ENCODE measurements at regions not wholly inside any gene's neighbourhood (a gene's known extent, or its start where the extent isn't known, plus 50 kb on each side); places are given as distances from the start of the nearest gene placed in this dataset.

DNA sequence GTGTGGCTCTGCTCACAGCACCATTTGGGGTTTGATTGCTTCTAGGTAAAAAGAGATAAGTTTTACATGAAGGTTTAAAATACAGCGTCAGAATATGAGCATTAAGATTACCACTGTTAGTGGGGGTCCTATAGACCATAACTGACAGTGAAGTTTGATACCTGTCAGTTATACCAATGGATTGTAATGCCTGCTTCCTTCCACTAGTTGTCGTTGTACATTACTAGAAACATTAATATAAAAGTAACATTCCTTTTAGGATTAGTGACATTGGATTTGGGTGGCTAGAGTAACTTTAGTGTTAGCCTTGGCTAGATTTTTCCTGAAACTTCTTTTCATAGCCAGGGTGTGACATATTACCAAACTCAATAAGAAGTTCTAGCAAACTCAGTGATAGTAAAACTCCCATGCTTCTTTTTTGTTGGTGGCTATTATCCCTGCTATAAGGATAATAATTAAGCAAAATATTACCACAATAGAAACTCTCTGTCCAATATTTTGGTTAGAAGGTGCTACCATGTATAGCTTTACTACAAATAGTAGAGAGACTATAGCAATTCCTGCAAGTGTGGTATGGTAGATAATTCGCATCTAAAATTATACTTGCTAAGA is 57.1 kb downstream of the FAM181B start:
- no peak for DNase-seq (ENCODE audit: low read depth in 2 of 2, low spot score in 1 of 2)

DNA sequence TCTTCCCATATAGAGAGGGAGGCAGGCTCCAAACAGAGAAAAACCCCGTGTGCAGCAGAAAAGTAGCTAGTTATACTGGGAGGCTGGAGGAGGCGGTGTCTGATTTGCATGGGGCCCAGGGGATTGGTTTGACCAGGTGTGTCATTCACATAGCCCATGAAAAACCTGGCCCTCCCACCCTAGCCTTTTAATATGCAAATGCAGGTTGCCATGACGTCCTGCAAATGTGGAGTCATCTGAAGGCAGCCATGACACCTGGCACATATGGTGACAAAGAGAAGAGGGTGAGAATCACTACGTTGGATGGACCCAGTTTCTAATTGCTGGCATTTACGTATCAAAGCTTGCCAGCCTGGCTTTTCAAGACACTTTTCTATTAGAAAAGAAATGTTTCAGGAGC is 57.8 kb downstream of the FAM181B start:
- no peak for DNase-seq (ENCODE audit: low read depth in 2 of 2, low spot score in 1 of 2)

DNA sequence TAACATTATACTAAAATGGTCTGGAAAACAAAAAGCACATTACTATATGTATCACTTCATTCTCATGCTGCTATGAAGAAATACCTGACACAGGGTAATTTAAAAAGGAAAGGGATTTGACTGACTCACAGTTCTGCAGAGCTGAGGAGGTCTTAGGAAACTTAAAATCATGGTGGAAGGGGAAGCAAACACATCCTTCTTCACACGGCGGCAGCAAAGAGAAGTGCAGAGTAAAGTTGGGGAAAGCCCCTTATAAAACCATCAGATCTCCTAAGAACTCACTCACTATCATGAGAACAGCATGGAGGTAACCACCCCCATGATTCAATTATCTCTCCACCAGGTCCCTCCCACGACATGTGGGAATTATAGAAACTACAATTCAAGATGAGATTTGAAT is 60.0 kb downstream of the FAM181B start:
- DNase-seq (ENCODE audit: low read depth in 2 of 2, low spot score in 1 of 2) = no peak

DNA sequence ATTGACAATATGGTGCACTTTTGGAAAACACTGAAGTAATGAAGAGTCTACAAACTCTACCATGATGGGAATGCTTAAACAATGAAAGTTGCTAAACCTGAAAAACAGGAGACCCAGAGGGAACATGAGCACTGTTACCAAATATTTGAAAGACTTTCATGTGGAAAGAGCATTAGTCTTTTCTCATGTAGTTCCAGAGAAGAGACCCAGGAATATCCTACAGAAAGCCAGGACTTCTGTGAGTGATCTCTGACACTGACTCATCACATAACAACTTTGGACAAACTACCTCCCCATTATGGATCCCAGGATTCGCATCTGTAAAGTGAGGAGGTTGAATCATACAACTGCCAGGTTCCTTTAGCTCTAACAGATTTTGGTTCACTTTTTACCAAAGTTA is 62.2 kb downstream of the FAM181B start:
- no peak for DNase-seq (ENCODE audit: low read depth in 2 of 2, low spot score in 1 of 2)

DNA sequence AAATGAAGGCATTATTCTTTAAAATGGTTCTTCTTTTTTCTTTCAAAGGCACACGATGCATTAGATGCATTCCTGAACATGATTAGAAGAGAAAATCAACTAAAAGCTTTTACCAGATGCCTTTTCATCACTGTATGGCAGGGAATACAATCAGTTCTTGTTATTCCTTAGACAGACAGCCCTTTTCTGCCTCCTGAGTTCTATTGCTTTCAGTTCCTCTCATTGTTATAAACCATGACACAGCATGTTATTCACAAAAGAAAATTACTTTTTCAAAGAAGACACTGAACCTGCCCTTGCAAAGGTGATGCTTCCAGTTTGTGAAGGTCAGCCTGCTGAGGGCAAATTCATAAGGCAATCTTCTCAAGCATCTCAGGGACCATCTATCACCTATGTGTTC is 70.1 kb downstream of the FAM181B start:
- DNase-seq (ENCODE audit: low read depth in 2 of 2, low spot score in 1 of 2) = no peak

DNA sequence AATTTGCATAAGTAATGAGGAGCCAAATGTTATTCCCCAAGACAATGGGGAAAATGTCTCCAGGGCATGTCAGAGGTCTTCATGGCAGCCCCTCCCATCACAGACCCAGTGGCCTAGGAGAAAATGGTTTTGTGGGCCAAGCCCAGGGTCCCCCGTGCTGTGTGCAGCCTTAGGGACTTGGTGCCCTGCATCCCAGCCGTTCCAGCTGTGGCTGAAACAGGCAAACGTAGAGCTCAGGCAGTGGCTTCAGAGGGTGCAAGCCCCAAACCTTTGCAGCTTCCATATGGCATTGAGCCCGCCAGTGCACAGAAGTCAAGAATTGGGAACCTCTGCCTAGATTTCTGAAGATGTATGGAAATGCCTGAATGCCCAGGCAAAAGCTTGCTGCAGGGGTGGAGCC is 79.9 kb downstream of the FAM181B start:
- no peak for DNase-seq (ENCODE audit: low read depth in 2 of 2, low spot score in 1 of 2)

DNA sequence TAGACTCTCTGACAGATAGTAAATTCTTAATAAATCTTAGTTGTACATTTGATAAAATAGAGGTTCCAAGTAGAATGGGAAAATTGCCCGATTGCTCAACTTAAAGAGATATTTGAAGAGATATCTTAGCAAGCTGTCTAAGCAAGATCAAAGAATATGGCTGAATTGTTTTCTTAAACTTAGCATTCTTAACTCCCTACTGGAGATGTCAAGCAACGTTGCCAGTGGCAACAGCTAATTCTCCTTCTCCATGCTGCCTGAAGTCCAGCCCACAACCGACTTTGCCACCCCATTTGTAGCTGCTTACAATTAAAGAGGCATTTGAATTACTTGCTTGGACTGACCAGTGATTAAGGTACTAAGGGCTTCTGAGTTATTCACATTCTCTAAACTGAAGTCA is 94.4 kb downstream of the FAM181B start:
- no peak for DNase-seq (ENCODE audit: low read depth in 2 of 2, low spot score in 1 of 2)

DNA sequence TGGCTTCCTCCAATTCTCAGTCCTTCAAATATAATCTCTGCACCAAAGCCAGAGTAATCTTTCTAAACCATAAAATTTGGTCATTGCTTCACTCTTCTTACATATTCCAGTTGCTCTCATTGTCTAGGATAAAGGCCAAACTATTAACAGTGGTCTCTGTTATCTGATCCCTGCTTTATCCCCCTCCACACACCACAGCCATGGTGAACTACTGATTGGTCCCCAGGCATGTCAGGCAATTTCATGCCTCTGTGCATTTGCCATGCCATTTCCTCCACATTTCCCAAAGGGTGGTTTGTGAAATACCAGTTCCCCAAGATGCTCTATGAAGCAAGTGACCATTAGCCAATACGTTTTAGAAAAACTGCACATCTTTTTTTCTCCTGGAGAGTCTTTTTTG is 97.0 kb downstream of the FAM181B start:
- DNase-seq (ENCODE audit: low read depth in 2 of 2, low spot score in 1 of 2) = no peak

DNA sequence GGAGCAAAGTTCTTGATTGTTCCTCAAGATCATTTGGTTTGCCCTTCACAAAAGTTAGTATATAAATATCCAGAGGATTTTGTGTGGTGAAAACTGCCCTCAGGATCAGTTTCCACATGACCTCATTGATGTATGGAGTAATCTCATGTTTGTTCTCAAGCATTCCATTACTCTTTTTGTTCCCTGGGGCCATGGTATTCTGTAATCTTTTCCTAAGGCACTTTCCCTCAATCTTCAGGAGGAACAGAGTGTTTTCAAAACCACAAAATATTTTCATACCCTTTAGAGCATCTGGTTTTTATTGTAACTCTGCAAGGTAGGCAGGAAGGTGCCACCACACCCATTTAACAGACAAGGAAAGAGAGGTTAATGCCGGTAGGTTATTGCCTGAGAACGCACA is 99.6 kb downstream of the FAM181B start:
- no peak for DNase-seq (ENCODE audit: low read depth in 2 of 2, low spot score in 1 of 2)

DNA sequence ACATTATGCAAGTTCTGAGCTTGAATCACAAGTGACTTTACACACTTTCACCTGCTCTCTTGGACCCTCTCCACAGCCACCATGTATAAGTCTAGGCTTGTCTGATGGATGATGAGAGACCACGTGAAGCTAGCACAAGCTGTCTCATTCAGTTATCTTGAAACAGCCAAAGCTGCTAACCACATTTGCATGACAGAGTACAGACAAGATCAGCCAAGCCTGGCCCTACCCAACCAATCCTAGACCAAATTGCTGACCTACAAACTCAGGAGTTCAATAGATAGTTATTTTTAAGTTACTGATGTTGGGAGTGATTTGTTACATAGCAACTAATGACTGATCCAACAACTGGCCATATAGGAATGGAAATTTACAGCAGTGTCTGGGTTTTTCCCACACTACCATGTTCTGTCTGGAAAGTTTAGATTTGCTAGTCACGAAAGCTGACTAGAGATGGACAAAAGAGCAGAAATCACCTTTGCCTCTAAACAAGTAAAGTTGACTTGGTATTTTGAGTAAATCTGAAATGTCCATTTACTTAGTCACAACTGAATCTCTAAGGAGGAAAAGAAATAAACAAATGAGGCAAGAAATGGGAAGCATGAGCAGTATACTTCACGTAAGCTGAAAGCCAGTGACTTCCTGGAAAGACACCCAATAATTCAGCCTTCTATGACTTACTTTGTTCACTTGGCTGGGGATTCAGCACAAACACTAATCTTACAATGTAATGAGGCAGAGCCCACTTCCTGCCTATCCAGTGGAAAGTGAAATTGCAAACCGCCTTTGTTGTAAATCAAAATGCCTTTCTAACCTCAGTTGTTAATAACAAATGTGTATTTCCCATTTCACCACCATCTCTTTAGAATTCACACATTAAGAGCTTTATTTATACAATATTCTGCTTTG is 101.7 kb downstream of the FAM181B start:
- no peak for DNase-seq (ENCODE audit: low read depth in 2 of 2, low spot score in 1 of 2)

DNA sequence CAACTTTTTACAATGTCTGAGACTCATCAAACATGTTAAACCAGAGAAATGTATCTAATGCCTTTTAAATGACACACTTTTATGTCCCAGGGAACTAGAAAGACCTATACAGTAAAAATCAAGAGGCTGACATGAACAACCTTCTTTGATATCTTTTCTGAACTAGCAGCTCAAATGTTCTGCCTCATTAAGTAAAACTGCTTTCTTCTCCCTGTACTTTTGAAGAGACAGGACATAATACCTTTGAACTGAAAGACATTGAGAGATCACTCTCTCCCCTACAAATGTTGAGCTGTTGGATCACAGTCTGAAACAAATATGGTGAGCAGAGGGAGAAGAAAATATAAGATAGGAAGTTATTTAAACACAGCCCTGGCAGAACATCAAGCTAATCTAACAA is 123.0 kb downstream of the FAM181B start:
- DNase-seq (ENCODE audit: low read depth in 2 of 2, low spot score in 1 of 2) = no peak

DNA sequence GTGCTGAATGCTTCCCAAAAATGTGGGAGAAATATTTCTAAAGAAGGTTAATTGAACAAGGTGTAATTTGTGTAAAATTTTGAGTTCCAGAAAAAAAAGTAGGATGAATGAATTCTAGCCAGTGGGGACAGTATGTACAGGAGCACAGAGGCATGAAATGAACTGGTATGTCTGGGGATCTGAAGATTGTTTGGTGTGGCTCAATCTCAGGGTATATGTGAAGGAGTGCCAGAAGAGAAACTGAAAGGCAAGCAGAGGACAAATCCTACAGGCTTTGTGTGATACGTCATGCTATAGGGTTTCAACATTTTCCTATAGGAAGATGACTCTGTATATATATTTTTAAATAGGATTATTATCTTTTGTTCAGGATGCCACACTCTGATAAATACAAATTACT is 126.9 kb downstream of the FAM181B start:
- no peak for DNase-seq (ENCODE audit: low read depth in 2 of 2, low spot score in 1 of 2)

DNA sequence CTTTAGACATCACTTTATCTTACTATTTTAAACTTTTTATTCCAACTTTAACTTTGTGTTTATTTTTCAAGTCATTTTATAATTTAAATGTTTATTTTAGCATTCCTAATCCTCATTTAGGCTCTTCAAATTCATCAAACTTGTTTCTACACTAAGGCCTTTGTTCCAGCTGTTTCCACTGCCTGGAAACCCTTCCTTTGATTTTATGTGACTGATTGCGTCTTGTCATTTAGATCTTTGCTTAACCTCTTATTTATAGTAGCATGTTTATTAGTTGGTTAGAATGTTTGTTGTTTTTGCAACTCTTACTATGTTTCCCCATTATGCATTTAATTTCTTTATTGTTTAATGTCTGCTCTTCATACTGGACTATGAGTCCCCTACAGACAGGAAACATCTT is 132.0 kb downstream of the FAM181B start:
- no peak for DNase-seq (ENCODE audit: low read depth in 2 of 2, low spot score in 1 of 2)

DNA sequence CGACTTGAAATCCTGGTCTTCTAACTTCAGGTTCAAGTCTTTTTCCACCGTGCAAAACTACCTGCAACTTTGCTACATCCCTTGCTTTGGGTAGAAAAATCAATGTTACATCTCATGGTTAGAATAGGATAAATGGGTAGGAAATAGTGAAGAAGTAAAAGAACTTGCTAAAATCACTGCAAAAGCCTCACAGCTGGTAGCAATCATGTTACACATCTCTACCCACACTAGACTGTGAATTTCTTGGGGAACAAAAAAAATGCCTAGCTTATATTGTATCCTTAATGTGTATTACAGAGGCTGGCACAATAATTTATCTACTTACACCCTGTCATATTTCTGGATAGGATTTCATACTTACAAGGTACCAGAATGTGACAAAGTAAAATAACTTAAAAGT is 133.8 kb downstream of the FAM181B start:
- no peak for DNase-seq (ENCODE audit: low read depth in 2 of 2, low spot score in 1 of 2)

DNA sequence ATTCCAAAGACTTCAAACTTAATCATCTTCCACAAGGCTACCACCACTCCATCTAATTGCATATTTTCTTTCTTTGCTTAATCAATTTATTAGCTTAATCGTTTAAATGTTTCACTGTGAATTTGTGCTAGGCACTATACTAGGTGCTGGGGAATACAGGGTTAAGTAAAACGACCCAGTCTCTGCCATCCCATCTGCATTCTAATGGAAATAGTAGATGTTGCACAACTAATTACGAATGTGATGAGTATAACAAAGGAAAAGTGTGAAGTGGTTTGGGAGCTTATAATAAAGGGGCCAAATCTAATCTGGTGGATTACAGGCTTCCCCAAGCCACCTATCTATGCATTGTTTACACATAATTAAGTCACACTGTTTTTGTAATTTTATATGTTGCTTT is 147.1 kb downstream of the FAM181B start:
- no peak for DNase-seq (ENCODE audit: low read depth in 2 of 2, low spot score in 1 of 2)

DNA sequence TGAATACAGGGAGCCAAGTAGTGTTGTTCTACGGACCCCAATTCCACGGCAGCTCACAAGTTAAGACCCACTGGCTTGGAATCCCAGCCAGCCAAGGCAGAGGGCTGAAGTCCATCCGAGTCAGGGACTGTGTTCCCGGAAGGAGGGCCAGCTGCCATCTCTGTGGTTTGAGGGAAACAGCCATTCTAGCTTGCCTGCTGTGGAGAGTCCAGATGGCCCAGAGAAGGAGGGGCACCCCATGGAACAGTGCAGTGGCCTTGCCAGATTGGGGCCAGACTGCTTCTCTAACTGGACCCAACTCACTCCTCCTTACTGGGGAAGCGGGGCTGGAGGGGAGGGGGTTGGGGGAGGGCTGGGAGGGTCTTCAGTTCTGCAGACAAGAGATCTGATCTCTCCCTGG is 156.4 kb downstream of the FAM181B start:
- DNase-seq (ENCODE audit: low read depth in 2 of 2, low spot score in 1 of 2) = no peak

DNA sequence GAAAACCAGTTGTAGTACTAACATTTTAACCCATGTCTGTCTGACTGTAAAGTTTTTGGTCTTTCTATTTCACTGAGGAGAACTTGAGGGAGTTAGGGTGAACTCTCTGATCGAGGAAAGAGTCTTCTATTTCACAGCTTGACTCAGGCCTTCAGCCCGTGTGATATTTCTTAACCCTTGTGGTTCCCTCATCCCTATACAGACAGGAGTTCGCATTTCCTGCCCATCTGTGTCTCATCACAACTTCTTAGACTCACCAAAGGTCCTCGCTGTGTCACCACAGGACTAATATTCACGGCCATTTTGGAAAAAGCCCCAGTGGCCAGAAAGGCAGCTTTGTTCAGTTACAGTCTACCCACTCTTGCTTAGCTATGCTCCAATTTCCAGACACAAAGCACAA is 172.8 kb downstream of the FAM181B start:
- DNase-seq (ENCODE audit: low read depth in 2 of 2, low spot score in 1 of 2) = no peak

DNA sequence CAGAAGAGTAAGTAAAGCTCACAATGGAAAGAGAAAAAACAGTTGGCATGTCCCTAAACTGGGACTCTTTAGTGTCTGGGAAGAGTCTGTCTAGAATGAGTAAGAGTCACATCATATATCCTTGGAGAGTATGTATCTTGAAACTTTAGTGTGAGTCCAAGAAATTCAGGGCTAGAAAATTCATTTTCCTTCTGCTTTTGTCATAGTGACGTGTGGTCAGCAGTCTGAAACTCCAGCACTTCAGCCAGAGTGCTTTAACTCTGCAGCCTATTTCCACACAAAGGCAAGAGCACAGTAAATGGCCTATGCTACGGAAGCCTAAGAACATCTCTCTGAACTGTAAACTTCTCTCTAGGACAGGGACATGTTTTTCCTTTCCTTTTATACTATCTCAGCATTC is 174.1 kb downstream of the FAM181B start:
- no peak for DNase-seq (ENCODE audit: low read depth in 2 of 2, low spot score in 1 of 2)

DNA sequence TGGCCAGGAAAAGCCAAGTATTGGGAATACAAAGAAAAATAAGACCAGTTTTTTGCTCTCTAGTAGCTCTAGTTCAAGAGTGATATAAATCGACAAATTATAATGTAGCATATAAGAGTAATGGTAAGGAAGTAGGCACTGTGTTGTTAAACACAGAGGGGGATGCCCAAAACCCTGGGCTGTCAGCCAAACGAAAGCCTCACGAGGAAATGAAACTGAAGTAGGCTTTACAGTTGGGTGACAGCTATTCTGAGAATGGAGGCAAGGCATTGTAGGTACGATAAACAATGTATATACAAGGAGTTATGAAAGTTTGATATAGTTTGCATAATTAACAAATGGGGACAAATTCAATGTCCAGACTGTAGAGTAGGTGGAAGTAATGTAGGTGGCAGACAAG is 176.4 kb downstream of the FAM181B start:
- DNase-seq (ENCODE audit: low read depth in 2 of 2, low spot score in 1 of 2) = no peak

DNA sequence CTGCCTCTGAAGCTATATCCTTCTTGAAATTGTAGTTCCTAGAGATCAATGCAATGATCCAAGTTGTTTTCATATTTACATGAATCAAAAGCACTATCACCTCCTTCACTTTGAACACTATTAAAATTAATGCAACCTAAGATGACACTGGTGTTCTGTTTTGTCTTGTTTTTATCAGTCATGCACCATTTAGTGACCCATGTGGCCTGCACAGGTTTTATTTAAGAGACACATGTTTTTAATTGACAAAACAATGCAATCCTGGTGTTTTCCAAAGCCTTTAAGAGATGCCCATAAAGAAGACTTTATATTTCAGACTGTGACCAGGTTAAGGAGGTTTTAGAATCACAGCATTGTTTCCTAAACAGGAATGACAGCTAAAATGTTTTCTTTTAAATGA is 177.5 kb downstream of the FAM181B start:
- no peak for DNase-seq (ENCODE audit: low read depth in 2 of 2, low spot score in 1 of 2)

DNA sequence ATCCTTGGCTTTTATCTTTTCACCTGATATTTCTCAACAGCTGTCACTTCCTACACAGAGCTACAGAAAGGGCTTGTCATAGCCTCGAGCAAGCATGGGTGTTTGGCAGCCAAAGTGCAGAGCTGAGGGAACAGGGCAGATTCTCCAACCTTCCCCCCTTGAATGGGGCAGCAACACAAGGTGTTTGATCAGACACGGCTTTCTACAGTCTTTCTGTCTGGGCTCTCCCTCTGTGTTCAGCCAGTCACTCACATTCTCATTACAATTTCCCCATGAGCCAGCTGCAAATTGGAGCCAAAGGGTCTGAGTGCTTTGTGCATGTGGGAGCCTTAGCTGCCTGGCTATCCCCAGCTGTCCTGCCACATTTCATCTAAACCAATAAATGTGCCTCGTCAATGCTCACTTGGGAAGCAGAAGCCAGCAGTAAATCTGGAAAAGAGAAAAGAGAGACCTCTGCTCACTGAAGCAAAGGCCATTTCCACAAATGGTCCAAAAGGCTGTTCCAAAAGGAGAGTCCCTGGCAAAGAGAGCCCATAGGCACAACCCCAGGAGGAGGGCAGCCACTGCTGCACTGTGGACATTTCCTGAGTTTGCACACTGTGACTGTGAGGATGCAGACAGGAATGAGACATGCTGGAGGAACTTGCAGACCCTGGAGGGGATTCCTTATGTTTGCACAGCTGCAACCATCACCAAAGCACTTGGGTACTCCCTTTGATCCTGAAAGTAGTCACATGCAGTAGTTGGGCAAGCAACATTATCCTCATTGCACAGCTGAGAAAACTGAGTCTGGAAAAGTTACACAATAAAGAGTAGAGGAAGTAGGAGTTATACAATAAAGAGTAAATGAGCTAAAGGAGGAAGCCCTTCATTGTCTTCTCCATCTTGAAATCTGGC is 186.8 kb downstream of the FAM181B start:
- DNase-seq (ENCODE audit: low read depth in 2 of 2, low spot score in 1 of 2) = no peak

DNA sequence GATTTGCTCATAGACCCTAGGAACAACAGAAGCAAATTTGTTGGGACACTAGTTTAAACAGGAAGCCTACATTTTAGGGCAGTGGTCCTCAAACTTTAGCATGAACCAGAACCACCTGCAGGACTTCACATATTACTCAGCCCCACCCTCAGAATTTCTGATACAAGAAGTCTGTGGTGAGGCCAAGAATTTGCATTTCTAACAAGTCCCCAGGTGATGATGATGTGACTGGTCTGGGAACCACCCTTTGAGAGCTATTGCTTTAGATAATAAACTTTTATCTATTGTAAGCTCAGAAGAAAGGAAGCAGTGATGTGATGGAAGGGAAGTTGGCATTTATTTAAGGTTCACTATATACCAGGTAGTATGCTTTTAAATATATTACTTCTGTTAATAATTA is 194.0 kb downstream of the FAM181B start:
- DNase-seq (ENCODE audit: low read depth in 2 of 2, low spot score in 1 of 2) = no peak
